ENCODE measurements at regions not wholly inside any gene's neighbourhood (a gene's known extent, or its start where the extent isn't known, plus 50 kb on each side); places are given as distances from the start of the nearest gene placed in this dataset.

DNA sequence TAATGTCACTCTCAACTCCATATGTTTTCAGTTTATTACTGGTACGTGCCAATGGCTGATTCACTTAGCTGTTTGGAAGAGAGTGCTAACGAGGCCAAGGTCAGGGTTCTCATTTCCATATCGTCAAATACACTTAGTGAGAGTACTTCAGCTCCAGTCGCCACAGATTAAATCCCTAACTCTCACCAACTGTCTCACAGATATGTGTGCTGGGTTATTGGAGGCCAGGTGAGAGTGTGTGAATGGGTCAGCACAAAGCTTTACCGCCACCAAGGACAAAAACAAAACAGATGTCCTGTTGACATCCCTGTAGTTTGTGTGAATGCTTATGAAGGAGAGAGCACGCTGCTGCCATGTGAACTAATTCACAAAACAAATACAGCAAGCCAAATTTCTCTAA lies 133.5 kb upstream of the TBL1XR1 start:
- Histone ChIP-seq H3K27me3 (ENCODE audit: control insufficient read depth, low read length) (no peaks in the 10 kb centered on the region), H3K4me3 (ENCODE audit: low read length) (no peak overlapping the region), H3K4me2 (ENCODE audit: low read length) (no peak overlapping the region), H3K9me2 (replicated peaks; ENCODE audit: control insufficient read depth, low read length) (no peaks in the 10 kb centered on the region), H3F3A (ENCODE audit: control insufficient read depth, insufficient read depth) (no peaks in the 10 kb centered on the region), H4K20me1 (ENCODE audit: control insufficient read depth, insufficient read depth, low read depth, low read length) (no peaks in the 10 kb centered on the region), H3K27ac (ENCODE audit: low read depth, low read length) (no peak overlapping the region), H3K79me2 (ENCODE audit: control insufficient read depth, low read length) (no peaks in the 10 kb centered on the region), H3K4me1 (ENCODE audit: control insufficient read depth, low read length) (peaks cover 14% of the 10 kb centered on the region), H3K36me3 (ENCODE audit: control insufficient read depth, low read length) (no peaks in the 10 kb centered on the region), H3K9me3 (ENCODE audit: control insufficient read depth, insufficient read depth, low read length) (no peaks in the 10 kb centered on the region)
- no peak for TF ChIP-seq CTCF (IDR thresholded peaks at IDR 0.05; ENCODE audit: low read depth, low read length, poor library complexity, severe bottlenecking)
- no peak for TF ChIP-seq EZH2phosphoT487 (IDR thresholded peaks at IDR 0.05; ENCODE audit: borderline replicate concordance, low read length)

- Histone ChIP-seq H3F3A (ENCODE audit: control insufficient read depth, insufficient read depth) (no peaks in the 10 kb centered on the region), H4K20me1 (ENCODE audit: control insufficient read depth, insufficient read depth, low read depth, low read length) (no peaks in the 10 kb centered on the region), H3K4me3 (ENCODE audit: low read length) (no peak overlapping the region)
These were observed 134.0 kb upstream of the TBL1XR1 start for GRCh38 chr3:177331203-177331835.

DNA sequence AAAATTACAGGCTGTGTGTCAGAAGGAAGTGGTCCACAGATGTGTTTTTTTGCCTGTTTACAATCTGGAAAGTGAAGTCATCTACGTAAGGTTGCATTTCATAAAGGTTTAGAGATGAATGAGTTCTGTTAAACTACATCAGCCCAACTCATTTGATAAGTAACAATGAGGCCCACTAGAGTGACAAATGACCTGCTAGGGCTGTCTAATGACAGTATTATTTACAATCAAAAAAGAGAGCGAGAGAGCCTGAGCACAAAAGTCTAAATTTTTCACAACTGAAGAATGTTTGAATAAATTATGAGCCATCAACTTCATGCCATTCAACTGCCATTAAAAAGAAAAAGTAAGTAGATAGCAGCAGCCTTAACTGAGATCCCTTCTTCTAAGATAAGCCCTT lies 135.7 kb upstream of the TBL1XR1 start:
- Histone ChIP-seq H3K27ac (ENCODE audit: low read depth, low read length) (no peak overlapping the region), H3K9me2 (replicated peaks; ENCODE audit: control insufficient read depth, low read length) (no peaks in the 10 kb centered on the region), H3K36me3 (ENCODE audit: control insufficient read depth, low read length) (no peaks in the 10 kb centered on the region), H3K4me3 (ENCODE audit: low read length) (no peak overlapping the region), H3K9me3 (ENCODE audit: control insufficient read depth, insufficient read depth, low read length) (no peaks in the 10 kb centered on the region), H3K4me1 (ENCODE audit: control insufficient read depth, low read length) (peaks cover 25% of the 10 kb centered on the region), H3K79me2 (ENCODE audit: control insufficient read depth, low read length) (no peaks in the 10 kb centered on the region), H3K27me3 (ENCODE audit: control insufficient read depth, low read length) (no peaks in the 10 kb centered on the region), H3K4me2 (ENCODE audit: low read length) (no peak overlapping the region), H3F3A (ENCODE audit: control insufficient read depth, insufficient read depth) (no peaks in the 10 kb centered on the region), H4K20me1 (ENCODE audit: control insufficient read depth, insufficient read depth, low read depth, low read length) (no peaks in the 10 kb centered on the region)
- no peak for TF ChIP-seq EZH2phosphoT487 (IDR thresholded peaks at IDR 0.05; ENCODE audit: borderline replicate concordance, low read length)
- TF ChIP-seq CTCF (IDR thresholded peaks at IDR 0.05; ENCODE audit: low read depth, low read length, poor library complexity, severe bottlenecking) = no peak

More at GRCh38 chr3:177331203-177331835, 134.0 kb upstream of the TBL1XR1 start:
- peaks cover 14% of the 10 kb centered on the region for H3K4me1 ChIP-seq (ENCODE audit: control insufficient read depth, low read length)
- TF ChIP-seq CTCF (IDR thresholded peaks at IDR 0.05; ENCODE audit: low read depth, low read length, poor library complexity, severe bottlenecking) = no peak
- TF ChIP-seq EZH2phosphoT487 (IDR thresholded peaks at IDR 0.05; ENCODE audit: borderline replicate concordance, low read length) = no peak
- H3K36me3 ChIP-seq (ENCODE audit: control insufficient read depth, low read length) = no peaks in the 10 kb centered on the region
- H3K9me3 ChIP-seq (ENCODE audit: control insufficient read depth, insufficient read depth, low read length) = no peaks in the 10 kb centered on the region
- no peak overlapping the region for H3K4me2 ChIP-seq (ENCODE audit: low read length)
- H3K27ac ChIP-seq (ENCODE audit: low read depth, low read length) = no peak overlapping the region
- no peaks in the 10 kb centered on the region for H3K79me2 ChIP-seq (ENCODE audit: control insufficient read depth, low read length)
- no peaks in the 10 kb centered on the region for H3K27me3 ChIP-seq (ENCODE audit: control insufficient read depth, low read length)
- H3K9me2 ChIP-seq (replicated peaks; ENCODE audit: control insufficient read depth, low read length) = no peaks in the 10 kb centered on the region
